Activated naive CD4-positive, alpha-beta T cell treated with anti-CD3 and anti-CD28 coated beads, Interleukin-2, amount 50 U/mL, for 72 hours (primary cell): ENCODE measurements at regions not wholly inside any gene's neighbourhood (a gene's known extent, or its start where the extent isn't known, plus 50 kb on each side); places are given as distances from the start of the nearest gene placed in this dataset.
"Not testable (repeated sequence)": the region's sequence is repeated elsewhere in the genome, so short reads cannot be mapped to it uniquely, and the experiment has no call there.

Experiments
- ATAC-seq, 2 donors: fragments of 150-1000 bp; cut with Tn5 transposase; 2 replicates each; pipeline ENCODE4 v1.10.0; 2021; ENCODE audit warnings: mild to moderate bottlenecking in 2 of 2, moderate library complexity in 2 of 2
- DNase-seq, 2 donors: peaks; one replicate each; pipeline ENCODE4 v3.0.0; 2021 to 2022; ENCODE audit warnings: low spot score in 2 of 2
- H3K27ac Mint-ChIP-seq, 2 donors: one replicate each; pipeline ENCODE4 v1.8.0; 2022; ENCODE audit warnings: mild to moderate bottlenecking in 2 of 2, mixed read lengths in 2 of 2
- H3K36me3 Mint-ChIP-seq, 2 donors: one replicate each; pipeline ENCODE4 v1.8.0; 2022; ENCODE audit warnings: mixed read lengths in 2 of 2
- H3K9me3 Mint-ChIP-seq, 2 donors: one replicate each; pipeline ENCODE4 v1.8.0; 2022; ENCODE audit warnings: mixed read lengths in 2 of 2

- ATAC-seq, DNase-seq, H3K9me3 Mint-ChIP-seq, H3K36me3 Mint-ChIP-seq, H3K27ac Mint-ChIP-seq: not testable (repeated sequence)
Observed at GRCh38 chrX:91500499-91500898, 65.9 kb downstream of the PABPC5 start.

GRCh38 chrX:91530209-91530608 is 95.6 kb downstream of the PABPC5 start:
- ATAC-seq, H3K36me3 Mint-ChIP-seq, H3K9me3 Mint-ChIP-seq, DNase-seq, H3K27ac Mint-ChIP-seq: not testable (repeated sequence)

- not testable (repeated sequence) for H3K36me3 Mint-ChIP-seq, H3K27ac Mint-ChIP-seq, DNase-seq, H3K9me3 Mint-ChIP-seq
- ATAC-seq, result peak in 1 of 2 donors; percentile 58
Observed at GRCh38 chrX:91563127-91563526, 128.5 kb downstream of the PABPC5 start.
